GM12891 (cell line): ENCODE measurements at regions not wholly inside any gene's neighbourhood (a gene's known extent, or its start where the extent isn't known, plus 50 kb on each side); places are given as distances from the start of the nearest gene placed in this dataset.

ENCODE experiments used
- DNase-seq: peaks from one replicate; pipeline ENCODE4 v3.0.0; 2011; ENCODE audit warnings: low spot score; ENCODE audit not compliant: insufficient read length
- FAIRE-seq: peaks from 2 replicates; lab custom pipeline; 2011; peaks lifted over from hg19 to GRCh38; lab: Jason Lieb, UNC
- PAX5 ChIP-seq: IDR thresholded peaks from 2 replicates; pipeline ENCODE4 v1.6.1; 2011; ENCODE audit warnings: low read length, moderate library complexity, mild to moderate bottlenecking; ENCODE audit not compliant: insufficient read depth, severe bottlenecking
- POLR2A ChIP-seq: IDR thresholded peaks from 2 replicates; pipeline ENCODE4 v1.6.1; 2011; ENCODE audit warnings: low read depth, low read length, control low read depth
- POLR2AphosphoS5 ChIP-seq: IDR thresholded peaks from 2 replicates; pipeline ENCODE4 v1.6.1; 2011; ENCODE audit warnings: low read depth, low read length, control low read depth
- POU2F2 ChIP-seq: IDR thresholded peaks from 2 replicates; pipeline ENCODE4 v1.6.1; 2011; ENCODE audit warnings: low read depth, mild to moderate bottlenecking, control low read depth, low read length, moderate library complexity
- SPI1 ChIP-seq: IDR thresholded peaks from 2 replicates; pipeline ENCODE4 v1.6.1; 2011; ENCODE audit warnings: low read depth, low read length, control low read depth
- TAF1 ChIP-seq: IDR thresholded peaks from 2 replicates; pipeline ENCODE4 v1.6.1; 2011; ENCODE audit warnings: low read depth, low read length, control low read depth

- DNase-seq (no peak), FAIRE-seq (no peak)
- no peak for TF ChIP-seq SPI1
- no peak for TF ChIP-seq PAX5
- no peak for TF ChIP-seq POLR2AphosphoS5
- TF ChIP-seq POLR2A = no peak
- no peak for TF ChIP-seq TAF1
- TF ChIP-seq POU2F2 = no peak
Observed at GRCh38 chr2:238655974-238656722, 191.7 kb upstream of the TWIST2 start.

- FAIRE-seq (no peak), DNase-seq (no peak)
- TF ChIP-seq POU2F2 = no peak
- no peak for TF ChIP-seq TAF1
- no peak for TF ChIP-seq PAX5
- no peak for TF ChIP-seq POLR2A
- TF ChIP-seq SPI1 = no peak
- no peak for TF ChIP-seq POLR2AphosphoS5
Observed at GRCh38 chr2:238657132-238658053, 190.5 kb upstream of the TWIST2 start.

DNA sequence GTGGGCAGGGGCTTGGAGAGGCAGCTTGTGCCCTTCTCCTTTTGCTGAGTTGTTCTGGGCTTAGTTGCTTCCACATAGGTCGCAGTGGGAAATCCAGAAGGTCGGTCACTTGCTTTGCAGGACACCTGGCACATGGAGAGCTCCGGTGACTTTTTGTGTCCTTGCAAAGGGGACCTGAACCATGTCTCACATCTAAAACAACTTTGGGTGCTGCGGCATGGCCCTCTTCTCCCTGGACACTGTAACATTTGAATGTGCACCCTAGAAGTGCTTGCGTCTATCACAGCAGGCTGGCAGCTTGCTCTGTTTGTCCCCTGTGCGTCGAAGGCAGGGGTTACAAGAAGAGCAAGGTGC lies 189.9 kb upstream of the TWIST2 start:
- DNase-seq = no peak
- no peak for FAIRE-seq
- TF ChIP-seq TAF1 (no peak), POU2F2 (no peak), PAX5 (no peak), POLR2AphosphoS5 (no peak), SPI1 (no peak), POLR2A (no peak)

GRCh38 chr2:238658820-238659219 lies 189.1 kb upstream of the TWIST2 start:
- TF ChIP-seq POU2F2 (no peak), PAX5 (no peak), SPI1 (no peak), POLR2AphosphoS5 (no peak), TAF1 (no peak), POLR2A (no peak)
- DNase-seq (no peak), FAIRE-seq (no peak)

GRCh38 chr2:238659231-238659630 lies 188.7 kb upstream of the TWIST2 start:
- FAIRE-seq (no peak), DNase-seq (no peak)
- TF ChIP-seq POU2F2 (no peak), POLR2AphosphoS5 (no peak), SPI1 (no peak), PAX5 (no peak), TAF1 (no peak), POLR2A (no peak)

DNA sequence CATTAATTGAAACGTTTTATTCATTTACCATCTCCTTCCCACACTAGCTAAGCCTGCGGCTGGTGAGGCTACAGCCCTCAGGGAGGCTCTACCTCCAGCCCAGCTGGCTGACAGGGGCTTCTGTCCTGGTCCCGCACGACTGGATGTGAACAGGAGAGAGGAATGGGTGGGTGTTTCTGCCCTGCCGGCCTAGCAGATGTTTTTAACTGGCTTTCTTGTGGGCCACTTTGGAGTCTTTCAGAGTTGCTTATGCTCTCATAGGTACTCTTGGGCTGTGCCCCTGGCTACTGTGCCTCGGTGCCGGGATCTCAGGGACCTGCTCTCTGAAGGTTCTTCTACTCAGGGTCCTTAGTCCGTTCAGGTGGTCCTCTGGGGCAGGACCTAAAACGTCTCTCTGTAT lies 184.3 kb upstream of the TWIST2 start:
- DNase-seq (no peak), FAIRE-seq (no peak)
- TF ChIP-seq PAX5 = no peak
- no peak for TF ChIP-seq TAF1
- TF ChIP-seq SPI1 = no peak
- no peak for TF ChIP-seq POU2F2
- TF ChIP-seq POLR2A = no peak
- TF ChIP-seq POLR2AphosphoS5 = no peak

GRCh38 chr2:238665919-238666318 lies 182.0 kb upstream of the TWIST2 start:
- FAIRE-seq = no peak
- no peak for TF ChIP-seq POU2F2
- no peak for TF ChIP-seq POLR2A
- no peak for TF ChIP-seq TAF1
- no peak for TF ChIP-seq POLR2AphosphoS5
- no peak for TF ChIP-seq PAX5
- no peak for TF ChIP-seq SPI1
- DNase-seq = no peak

DNA sequence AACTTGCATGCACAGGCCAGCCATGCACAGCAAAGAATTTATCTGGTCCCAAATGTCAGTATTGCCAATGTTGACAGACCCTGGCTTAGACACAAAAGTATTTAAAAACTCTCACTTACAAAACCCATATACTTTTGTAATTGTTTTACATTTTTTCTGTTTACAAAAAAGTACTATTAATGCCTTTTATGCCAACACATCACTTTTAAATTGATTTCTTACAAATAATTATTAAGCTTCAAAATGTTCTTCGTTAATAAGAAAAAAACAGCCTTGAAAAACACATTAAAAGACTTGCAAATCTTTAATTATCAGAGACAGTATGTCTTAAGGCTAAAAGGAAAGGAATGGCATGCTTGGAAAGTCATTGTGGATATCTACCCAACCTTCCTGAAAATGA lies 181.3 kb upstream of the TWIST2 start:
- no peak for FAIRE-seq
- DNase-seq = no peak
- no peak for TF ChIP-seq POLR2A
- no peak for TF ChIP-seq PAX5
- TF ChIP-seq SPI1 = no peak
- no peak for TF ChIP-seq TAF1
- TF ChIP-seq POU2F2 = no peak
- TF ChIP-seq POLR2AphosphoS5 = no peak

- no peak for FAIRE-seq
- no peak for DNase-seq
- TF ChIP-seq SPI1 (no peak), POLR2A (no peak), POLR2AphosphoS5 (no peak), POU2F2 (no peak), TAF1 (no peak), PAX5 (no peak)
Observed at GRCh38 chr2:238667008-238667407, 180.9 kb upstream of the TWIST2 start.
